HG02763 (cell line): ENCODE measurements at regions not wholly inside any gene's neighbourhood (a gene's known extent, or its start where the extent isn't known, plus 50 kb on each side); places are given as distances from the start of the nearest gene placed in this dataset.
"Not testable (repeated sequence)": the region's sequence is repeated elsewhere in the genome, so short reads cannot be mapped to it uniquely, and the experiment has no call there.

ENCODE experiments used
- ATAC-seq: cut with Tn5 transposase; IDR thresholded peaks from one replicate; pipeline ENCODE4 v1.9.1; 2021; ENCODE audit warnings: mild to moderate bottlenecking, moderate library complexity; ENCODE audit not compliant: unreplicated experiment

DNA sequence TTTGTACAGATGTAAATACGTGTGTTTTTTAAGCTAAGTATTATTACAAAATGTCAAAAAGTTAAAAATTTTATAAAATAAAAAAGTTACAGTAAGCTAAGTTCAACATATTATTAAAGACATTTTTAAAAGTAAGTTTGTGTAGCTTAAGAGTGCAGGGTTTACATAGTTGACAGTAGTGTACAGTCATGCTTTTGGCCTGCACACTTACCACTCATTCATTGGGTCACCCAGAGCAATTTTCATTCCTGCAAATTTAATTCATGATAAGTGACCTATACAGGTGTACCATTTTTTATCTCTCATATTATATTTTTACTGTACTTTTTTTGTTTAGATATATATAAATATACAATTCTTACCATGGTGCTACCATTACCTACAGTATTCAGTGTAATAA is 769.9 kb upstream of the SLITRK6 start:
- no peak for ATAC-seq

DNA sequence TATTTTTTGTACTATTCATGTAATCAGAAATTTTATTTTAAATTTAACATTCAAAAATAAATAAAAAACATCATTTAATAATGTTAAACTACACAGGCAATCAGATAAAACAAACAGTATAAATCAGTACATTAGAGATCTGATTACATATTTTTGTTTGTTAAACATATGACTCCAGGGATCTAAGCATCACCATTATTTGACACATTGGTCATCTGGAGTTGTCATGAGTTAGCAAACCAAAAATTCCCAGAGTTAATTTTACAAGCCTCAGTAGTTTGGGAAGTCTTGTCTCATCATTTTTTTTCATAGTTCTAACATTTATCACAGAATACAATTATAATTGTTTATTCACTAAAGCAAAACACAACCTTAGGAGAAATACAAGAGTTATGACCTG is 770.8 kb upstream of the SLITRK6 start:
- no peak for ATAC-seq

DNA sequence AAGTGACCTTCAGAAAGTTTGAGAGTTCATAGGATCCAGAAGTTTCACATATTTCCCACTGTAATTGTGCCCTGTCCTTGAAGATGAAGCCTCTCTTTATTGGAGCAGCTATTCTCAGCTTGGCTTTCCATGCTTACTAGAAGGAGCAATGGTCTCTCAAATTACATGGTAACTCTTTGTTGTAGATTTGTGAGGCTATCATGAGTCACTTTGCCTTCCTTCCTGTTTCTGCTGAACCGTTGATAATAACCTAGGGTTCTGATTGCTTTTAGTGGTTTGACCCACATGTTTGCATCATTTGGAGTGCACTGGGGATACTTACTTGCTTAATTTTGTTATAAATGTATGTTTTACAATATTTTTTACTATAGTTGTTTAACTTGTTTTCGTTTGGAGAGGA is 772.9 kb upstream of the SLITRK6 start:
- ATAC-seq: no peak

DNA sequence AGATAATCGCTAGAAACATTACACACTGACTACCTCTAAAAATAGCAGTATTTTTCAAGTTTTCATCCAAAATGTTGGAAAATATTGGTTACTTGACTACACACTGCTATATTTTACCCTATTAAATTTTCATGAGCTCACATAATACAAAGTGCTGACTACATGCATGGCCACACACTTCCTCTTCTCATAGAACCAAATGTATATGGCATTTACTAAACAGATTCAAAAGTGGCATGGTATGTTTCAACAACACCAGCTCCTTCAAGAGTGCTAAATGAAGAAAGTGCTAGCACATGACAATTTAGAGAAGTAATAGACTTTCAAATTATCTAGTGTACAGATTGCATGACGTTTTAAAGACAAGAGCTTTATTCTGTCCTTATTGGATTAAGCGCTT is 780.4 kb upstream of the SLITRK6 start:
- no peak for ATAC-seq

GRCh38 chr13:86581706-86582105 is 782.5 kb upstream of the SLITRK6 start:
- ATAC-seq: no peak

DNA sequence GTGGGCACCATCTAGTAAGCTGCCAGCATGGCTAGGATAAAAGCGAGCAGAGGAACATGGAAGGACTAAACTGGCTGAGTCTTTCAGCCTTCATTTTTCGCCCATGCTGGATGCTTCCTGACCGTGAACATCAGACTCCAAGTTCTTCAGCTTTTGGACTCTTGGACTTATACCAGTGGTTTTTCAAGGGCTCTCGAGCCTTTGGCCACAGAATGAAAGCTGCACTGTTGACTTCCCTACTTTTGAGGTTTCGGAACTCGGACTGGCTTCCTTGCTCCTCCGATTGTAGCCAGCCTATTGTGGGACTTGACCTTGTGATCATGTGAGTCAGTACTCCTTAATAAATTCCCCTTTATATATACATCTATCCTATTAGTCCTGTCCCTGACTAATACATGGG is 785.1 kb upstream of the SLITRK6 start:
- ATAC-seq: no peak

- no peak for ATAC-seq
Measured at GRCh38 chr13:86585835-86586234, 786.6 kb upstream of the SLITRK6 start.

- ATAC-seq: no peak
Measured at GRCh38 chr13:86591862-86592261, 792.6 kb upstream of the SLITRK6 start.

DNA sequence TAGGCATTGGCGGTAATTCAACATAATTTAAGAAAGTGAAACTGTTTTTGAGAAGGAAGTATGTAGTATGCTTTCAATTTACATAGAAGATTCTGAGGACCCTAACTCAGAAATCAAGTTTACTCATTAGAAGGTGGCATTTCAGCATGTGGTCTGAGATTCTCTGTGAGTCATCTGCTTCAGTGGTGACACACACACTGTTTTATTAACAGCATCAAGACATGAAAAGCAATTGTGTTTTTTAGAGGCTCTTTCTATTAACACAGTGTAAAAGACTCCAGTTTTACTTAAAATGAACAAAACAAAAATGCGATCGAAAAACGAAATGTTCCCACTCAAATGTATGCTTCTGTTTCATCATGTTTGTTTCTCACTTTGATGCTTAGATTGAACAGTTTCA is 802.1 kb upstream of the SLITRK6 start:
- ATAC-seq: no peak

- no peak for ATAC-seq
Measured at GRCh38 chr13:86606264-86606663, 807.0 kb upstream of the SLITRK6 start.

DNA sequence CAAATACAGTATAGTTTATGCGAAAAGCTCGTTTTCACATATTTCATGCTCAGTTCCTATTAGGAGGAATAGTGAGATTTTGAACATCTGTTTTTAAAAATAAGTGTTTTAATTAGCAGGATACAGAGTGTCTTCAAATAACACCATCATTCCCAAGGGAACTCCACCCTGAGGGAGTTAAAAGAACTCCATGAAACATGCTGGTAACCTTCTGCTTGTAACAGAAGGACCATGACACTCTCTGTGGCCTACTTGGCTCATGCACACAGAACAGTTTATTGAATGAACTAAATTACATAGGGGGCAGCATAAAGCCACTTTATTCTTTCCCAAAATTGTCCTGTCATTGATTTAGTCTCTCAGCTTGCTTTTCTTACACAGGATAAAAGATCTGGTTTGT is 809.5 kb upstream of the SLITRK6 start:
- no peak for ATAC-seq

- no peak for ATAC-seq
Measured at GRCh38 chr13:86633346-86633745, 834.1 kb upstream of the SLITRK6 start.

GRCh38 chr13:86651171-86651570 is 852.0 kb upstream of the SLITRK6 start:
- ATAC-seq: not testable (repeated sequence)

DNA sequence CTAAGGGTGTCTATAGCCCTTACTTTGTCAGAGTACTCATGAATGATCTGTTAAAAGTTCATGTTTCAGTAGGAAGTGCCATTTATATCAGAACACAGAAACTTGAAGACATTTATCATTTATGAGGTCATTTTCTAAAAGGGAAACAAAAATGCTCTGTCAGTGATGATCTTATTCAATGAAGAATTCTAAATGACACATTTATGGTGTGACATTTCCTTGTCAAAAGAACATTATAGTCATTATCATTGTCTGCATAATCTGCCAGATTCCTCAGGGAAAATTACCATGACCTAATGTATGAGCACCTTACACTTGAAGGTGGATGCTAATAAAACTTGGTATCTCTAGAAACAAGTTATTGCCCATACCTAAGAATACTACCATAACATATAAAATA is 853.8 kb upstream of the SLITRK6 start:
- ATAC-seq: no peak

DNA sequence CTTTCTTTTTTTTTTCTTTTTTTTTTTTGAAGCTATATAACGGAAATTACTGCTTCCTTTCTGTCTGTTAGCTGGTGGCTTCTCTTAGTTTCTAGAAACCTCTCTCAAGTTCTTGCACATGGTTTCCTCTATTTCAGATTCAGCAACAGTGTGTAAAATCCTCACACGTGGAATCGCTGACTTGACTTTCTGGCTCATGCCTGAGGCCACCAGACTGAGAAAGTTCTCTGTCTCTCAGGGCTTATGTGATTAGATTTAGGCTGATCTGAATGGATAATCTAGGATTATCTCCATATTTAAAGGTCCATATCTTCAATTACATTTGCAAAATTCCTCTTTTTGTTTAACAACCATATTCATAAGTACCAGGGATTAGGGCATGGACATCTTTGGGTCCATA is 856.3 kb upstream of the SLITRK6 start:
- ATAC-seq: no peak

GRCh38 chr13:86660090-86660489 is 860.9 kb upstream of the SLITRK6 start:
- no peak for ATAC-seq

DNA sequence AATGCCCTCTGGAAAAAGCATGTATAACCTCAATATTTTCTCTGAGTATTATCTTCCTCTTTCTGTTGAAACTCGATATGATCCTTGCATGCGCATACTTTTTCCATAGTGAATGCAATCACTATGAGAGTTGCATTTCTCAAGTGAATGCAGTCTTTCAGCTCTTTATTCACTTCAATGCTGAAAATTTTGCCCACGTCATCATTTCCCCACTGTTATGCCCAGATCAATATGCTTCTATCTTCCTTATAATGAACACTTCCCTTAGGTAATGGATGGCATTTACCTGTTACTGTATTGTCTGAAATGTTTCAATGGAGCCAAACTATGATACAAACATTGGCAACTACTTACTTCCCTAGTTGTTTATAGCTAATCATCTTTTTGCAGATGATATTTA is 866.6 kb upstream of the SLITRK6 start:
- no peak for ATAC-seq

GRCh38 chr13:86673931-86674431 is 874.8 kb upstream of the SLITRK6 start:
- no peak for ATAC-seq

DNA sequence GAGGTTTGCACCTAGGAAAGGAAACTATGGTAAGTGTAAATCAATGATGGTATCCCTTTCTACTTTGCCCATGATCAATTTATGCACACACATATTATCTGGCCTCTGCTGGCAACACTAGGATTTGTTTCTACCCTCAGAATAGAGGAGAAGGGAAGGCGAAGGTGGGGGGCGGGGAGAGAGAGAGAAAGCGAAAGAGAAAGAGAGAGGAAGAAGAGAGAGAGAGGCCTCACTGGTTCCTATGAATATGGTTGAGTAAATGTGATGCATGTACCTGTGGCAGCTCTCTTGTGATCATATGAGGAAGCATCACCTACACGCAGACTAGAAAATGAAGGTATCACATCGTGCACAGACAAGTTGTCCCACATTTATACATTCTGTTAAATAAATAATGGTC is 882.0 kb upstream of the SLITRK6 start:
- no peak for ATAC-seq

DNA sequence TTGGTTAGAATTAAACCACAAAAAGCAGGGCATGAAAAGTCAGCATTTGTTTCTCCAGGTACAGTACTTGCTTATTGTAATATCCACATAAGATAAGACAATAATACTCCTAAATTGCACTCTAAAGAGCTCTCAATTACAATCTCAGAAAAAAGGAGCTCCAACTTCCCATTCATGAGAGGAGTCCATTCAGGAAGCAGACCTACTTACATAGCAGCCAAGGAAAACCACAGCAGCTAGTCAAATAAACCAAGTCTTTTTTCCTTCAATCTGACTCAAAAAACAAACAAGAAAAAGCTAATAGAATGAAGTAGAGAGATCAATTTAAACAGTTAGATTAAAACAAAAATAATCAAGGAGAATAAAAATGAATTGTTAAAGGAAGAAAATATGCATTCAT is 885.2 kb upstream of the SLITRK6 start:
- no peak for ATAC-seq

DNA sequence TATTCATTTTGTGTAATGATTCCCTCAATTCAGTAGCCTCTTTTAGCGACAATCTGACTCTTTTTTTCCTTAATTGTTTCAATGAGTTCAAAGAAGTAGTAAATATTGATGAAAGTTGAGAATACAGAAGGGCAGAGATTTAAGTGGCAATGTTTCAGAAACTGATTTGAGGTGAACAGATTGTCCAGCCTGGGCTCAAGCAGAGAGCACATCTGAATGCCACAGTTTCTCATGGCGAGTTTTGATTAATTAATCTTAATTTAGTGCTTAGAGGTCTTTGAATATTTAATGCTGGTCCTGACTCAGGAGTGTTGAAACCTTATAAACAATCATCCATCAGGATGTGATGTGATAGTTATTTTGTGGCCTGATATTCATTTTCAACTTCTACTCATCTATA is 890.7 kb upstream of the SLITRK6 start:
- ATAC-seq: no peak

GRCh38 chr13:86692291-86692690 is 893.1 kb upstream of the SLITRK6 start:
- ATAC-seq: no peak

GRCh38 chr13:86710013-86710412 is 910.8 kb upstream of the SLITRK6 start:
- no peak for ATAC-seq

- no peak for ATAC-seq
Measured at GRCh38 chr13:86710896-86711295, 911.7 kb upstream of the SLITRK6 start.
